H9 (cell line): ENCODE measurements at regions not wholly inside any gene's neighbourhood (a gene's known extent, or its start where the extent isn't known, plus 50 kb on each side); places are given as distances from the start of the nearest gene placed in this dataset.

Experiments
- DNase-seq: peaks from one replicate; pipeline ENCODE4 v3.0.0-alpha.2; 2017
- H2AFZ ChIP-seq: one replicate; pipeline ENCODE4 v1.6.1; 2013; ENCODE audit warnings: mild to moderate bottlenecking, low read length, control low read depth, moderate library complexity
- H2AK5ac ChIP-seq: 2 replicates; pipeline ENCODE4 v1.6.1; 2013; ENCODE audit warnings: low read length, control low read depth, mixed read lengths; ENCODE audit not compliant: insufficient read length
- H2BK120ac ChIP-seq: one replicate; pipeline ENCODE4 v1.6.1; 2013; ENCODE audit warnings: low read depth, mild to moderate bottlenecking, low read length, control low read depth, inconsistent platforms; ENCODE audit not compliant: poor library complexity, severe bottlenecking
- H2BK12ac ChIP-seq: 2 replicates; pipeline ENCODE4 v1.6.1; 2013; ENCODE audit warnings: low read length, control low read depth, mixed read lengths, low read depth; ENCODE audit not compliant: insufficient read length
- H2BK15ac ChIP-seq: 2 replicates; pipeline ENCODE4 v1.6.1; 2013; ENCODE audit warnings: low read depth, low read length, control low read depth
- H2BK20ac ChIP-seq: one replicate; pipeline ENCODE4 v1.6.1; 2013; ENCODE audit warnings: low read depth, mild to moderate bottlenecking, low read length, control low read depth, inconsistent platforms; ENCODE audit not compliant: poor library complexity, severe bottlenecking
- H2BK5ac ChIP-seq: 2 replicates; pipeline ENCODE4 v1.6.1; 2013; ENCODE audit warnings: low read length, control low read depth, mixed read lengths; ENCODE audit not compliant: insufficient read length
- H3K14ac ChIP-seq: 2 replicates; pipeline ENCODE4 v1.6.1; 2013; ENCODE audit warnings: low read length, control low read depth; ENCODE audit not compliant: insufficient read depth
- H3K18ac ChIP-seq: 2 replicates; pipeline ENCODE4 v1.6.1; 2013; ENCODE audit warnings: low read depth, mild to moderate bottlenecking, mixed read lengths, low read length, control low read depth; ENCODE audit not compliant: insufficient read length
- H3K23ac ChIP-seq: 2 replicates; pipeline ENCODE4 v1.6.1; 2013; ENCODE audit warnings: low read length, control low read depth, mixed read lengths, low read depth; ENCODE audit not compliant: insufficient read length
- H3K23me2 ChIP-seq: 2 replicates; pipeline ENCODE4 v1.6.1; 2013; ENCODE audit warnings: low read depth, mild to moderate bottlenecking, mixed read lengths, low read length, control low read depth; ENCODE audit not compliant: insufficient read length, poor library complexity, severe bottlenecking
- H3K27ac ChIP-seq: 2 replicates; pipeline ENCODE4 v1.5.1; 2013; ENCODE audit warnings: low read length, control low read depth, mixed read lengths, low read depth; ENCODE audit not compliant: insufficient read length
- H3K27me3 ChIP-seq: 2 replicates; pipeline ENCODE4 v1.6.1; 2013; ENCODE audit warnings: low read length, control low read depth, inconsistent platforms; ENCODE audit not compliant: insufficient read depth
- H3K4ac ChIP-seq: 2 replicates; pipeline ENCODE4 v1.6.1; 2013; ENCODE audit warnings: low read depth, mild to moderate bottlenecking, control low read depth, inconsistent platforms, low read length, moderate library complexity
- H3K4me1 ChIP-seq: 2 replicates; pipeline ENCODE4 v1.6.1; 2013; ENCODE audit warnings: low read length, control low read depth, inconsistent platforms; ENCODE audit not compliant: insufficient read depth
- H3K4me2 ChIP-seq: 2 replicates; pipeline ENCODE4 v1.6.1; 2013; ENCODE audit warnings: low read length, control low read depth, mixed read lengths; ENCODE audit not compliant: insufficient read length, insufficient read depth
- H3K56ac ChIP-seq: 2 replicates; pipeline ENCODE4 v1.6.1; 2013; ENCODE audit warnings: low read depth, mild to moderate bottlenecking, mixed read lengths, low read length, control low read depth; ENCODE audit not compliant: insufficient read length
- H3K79me1 ChIP-seq: 2 replicates; pipeline ENCODE4 v1.6.1; 2013; ENCODE audit warnings: low read depth, mild to moderate bottlenecking, moderate library complexity, low read length, control low read depth, inconsistent platforms; ENCODE audit not compliant: insufficient read depth, poor library complexity, severe bottlenecking
- H3K79me2 ChIP-seq: 2 replicates; pipeline ENCODE4 v1.6.1; 2013; ENCODE audit warnings: low read length, control low read depth, inconsistent platforms; ENCODE audit not compliant: insufficient read depth
- H3K9ac ChIP-seq: 2 replicates; pipeline ENCODE4 v1.6.1; 2013; ENCODE audit warnings: low read length, control low read depth, mixed read lengths; ENCODE audit not compliant: insufficient read length; ENCODE audit errors: extremely low read depth
- H3K9me3 ChIP-seq: one replicate; pipeline ENCODE4 v1.6.1; 2013; ENCODE audit warnings: low read depth, low read length, inconsistent platforms; ENCODE audit not compliant: control insufficient read depth
- H3T11ph ChIP-seq: one replicate; pipeline ENCODE4 v1.6.1; 2013; ENCODE audit warnings: mild to moderate bottlenecking, low read length, control low read depth, inconsistent platforms
- H4K20me1 ChIP-seq: one replicate; pipeline ENCODE4 v1.6.1; 2013; ENCODE audit not compliant: control insufficient read depth, insufficient read length, insufficient read depth
- H4K5ac ChIP-seq: 2 replicates; pipeline ENCODE4 v1.6.1; 2013; ENCODE audit warnings: low read depth, mild to moderate bottlenecking, mixed read lengths, low read length, control low read depth; ENCODE audit not compliant: insufficient read length
- H4K8ac ChIP-seq: replicated peaks from 2 replicates; pipeline ENCODE4 v1.6.1; 2013; ENCODE audit warnings: low read length, control low read depth, mixed read lengths, low read depth; ENCODE audit not compliant: insufficient read length
- H4K91ac ChIP-seq: 2 replicates; pipeline ENCODE4 v1.6.1; 2013; ENCODE audit warnings: low read depth, mild to moderate bottlenecking, moderate library complexity, mixed read lengths, low read length, control low read depth; ENCODE audit not compliant: insufficient read length
- H3K27ac Mint-ChIP-seq, 3 experiments: 2 replicates in 2 of 3; 3 replicates in 1 of 3; pipeline ENCODE4 v1.8.0; 2020 to 2021; ENCODE audit warnings: mixed read lengths in 3 of 3, mild to moderate bottlenecking in 1 of 3, moderate library complexity in 1 of 3
- H3K27me3 Mint-ChIP-seq: 2 replicates; pipeline ENCODE4 v1.8.0; 2021; ENCODE audit warnings: low read depth, mild to moderate bottlenecking, moderate library complexity, mixed read lengths
- H3K36me3 Mint-ChIP-seq, 3 experiments: 2 replicates in 2 of 3; 3 replicates in 1 of 3; pipeline ENCODE4 v1.8.0; 2020 to 2021; ENCODE audit warnings: low read depth in 3 of 3, mixed read lengths in 3 of 3; ENCODE audit not compliant: insufficient read depth in 1 of 3
- H3K4me1 Mint-ChIP-seq, 2 experiments: 2 replicates each; pipeline ENCODE4 v1.8.0; 2020; ENCODE audit warnings: mixed read lengths in 2 of 2
- H3K4me3 Mint-ChIP-seq, 2 experiments: 2 replicates in 1 of 2; 3 replicates in 1 of 2; pipeline ENCODE4 v1.8.0; 2020 to 2021; ENCODE audit warnings: mild to moderate bottlenecking in 2 of 2, mixed read lengths in 2 of 2, moderate library complexity in 1 of 2
- H3K9me3 Mint-ChIP-seq, 2 experiments: 2 replicates in 1 of 2; 3 replicates in 1 of 2; pipeline ENCODE4 v1.8.0; 2020; ENCODE audit warnings: mild to moderate bottlenecking in 2 of 2, mixed read lengths in 2 of 2, moderate library complexity in 1 of 2
- CTCF ChIP-seq: fragments of 200-600 bp; sonication (generic); conservative IDR thresholded peaks from 3 replicates; pipeline ENCODE4 v1.8.0; 2021; ENCODE audit warnings: antibody characterized with exemption, mild to moderate bottlenecking
- WGBS: extraction: QIAGEN DNeasy Blood & Tissue Kit; methylation state at CpG from one replicate; pipeline ENCODE4 v1.1.7; 2013; ENCODE audit warnings: missing lambda C conversion rate, low lambda C conversion rate, mixed read lengths; ENCODE audit not compliant: insufficient read length; ENCODE audit errors: extremely low coverage; 5-methylcytosine and 5-hydroxymethylcytosine counted together

GRCh38 chr6:74549746-74550145 is 656.1 kb downstream of the COL12A1 start:
- H2AFZ ChIP-seq = no peak overlapping the region
- H3K23ac ChIP-seq = no peak overlapping the region
- no peak overlapping the region for H4K5ac ChIP-seq
- peak; percentile 45 for DNase-seq
- no peak overlapping the region for H2BK5ac ChIP-seq
- Mint-ChIP-seq H3K36me3 (peaks cover 0 to 10% (median 9%) of the 10 kb centered on the region in 3 experiments), H3K4me3 (no peak overlapping the region), H3K27me3 (no peaks in the 10 kb centered on the region), H3K9me3 (peaks cover 14 to 16% of the 10 kb centered on the region in 2 experiments), H3K4me1 (no peaks in the 10 kb centered on the region), H3K27ac (no peak overlapping the region)
- no peak overlapping the region for H2BK12ac ChIP-seq
- H3K56ac ChIP-seq = no peak overlapping the region
- H3T11ph ChIP-seq = no peak overlapping the region
- peak; percentile 49; the same call in 2 of the 3 replicates for TF ChIP-seq CTCF
- H3K27ac ChIP-seq = no peak overlapping the region
- H2AK5ac ChIP-seq = no peak overlapping the region
- H2BK15ac ChIP-seq = no peak overlapping the region
- H4K20me1 ChIP-seq = no peaks in the 10 kb centered on the region
- no peak overlapping the region for H3K4me2 ChIP-seq
- no peak overlapping the region for H2BK120ac ChIP-seq
- H3K4me1 ChIP-seq = no peaks in the 10 kb centered on the region
- no peak overlapping the region for H4K8ac ChIP-seq
- no peak overlapping the region for H3K4ac ChIP-seq
- no peaks in the 10 kb centered on the region for H3K79me2 ChIP-seq
- H3K14ac ChIP-seq = no peak overlapping the region
- H3K18ac ChIP-seq = no peak overlapping the region
- no CpG with 5 or more reads among the region's 3 CpGs for WGBS
- no peaks in the 10 kb centered on the region for H3K9me3 ChIP-seq
- no peaks in the 10 kb centered on the region for H3K23me2 ChIP-seq
- no peak overlapping the region for H2BK20ac ChIP-seq
- no peaks in the 10 kb centered on the region for H3K79me1 ChIP-seq
- no peak overlapping the region for H3K9ac ChIP-seq
- H3K27me3 ChIP-seq = no peaks in the 10 kb centered on the region
- no peak overlapping the region for H4K91ac ChIP-seq
